ENCODE measurements at regions not wholly inside any gene's neighbourhood (a gene's known extent, or its start where the extent isn't known, plus 50 kb on each side); places are given as distances from the start of the nearest gene placed in this dataset.

GRCh38 chr14:24688030-24688658, 54.2 kb upstream of the GZMB start:
- Mint-ChIP-seq H3K36me3 (ENCODE audit: unreplicated experiment) (no peaks in the 10 kb centered on the region), H3K27me3 (ENCODE audit: unreplicated experiment) (peaks cover 11% of the 10 kb centered on the region), H3K4me3 (ENCODE audit: unreplicated experiment) (no peak overlapping the region), H3K4me1 (ENCODE audit: unreplicated experiment) (no peaks in the 10 kb centered on the region), H3K27ac (ENCODE audit: unreplicated experiment) (no peak overlapping the region), H3K9me3 (ENCODE audit: unreplicated experiment) (no peaks in the 10 kb centered on the region)
- TF ChIP-seq CTCF (IDR thresholded peaks at IDR 0.05): no peak
- DNase-seq (ENCODE audit: extremely low spot score, unreplicated experiment): no peak
